Erythroblast (primary cell): ENCODE measurements at regions not wholly inside any gene's neighbourhood (a gene's known extent, or its start where the extent isn't known, plus 50 kb on each side); places are given as distances from the start of the nearest gene placed in this dataset.

Source experiments
- DNase-seq, 2 experiments: peaks; one replicate each; lab custom pipeline; 2025; lab: John Stamatoyannopoulos, UW
- GATA1 ChIP-seq: IDR thresholded peaks from 2 replicates; pipeline ENCODE4 v1.6.1; 2011; ENCODE audit warnings: low read depth, mild to moderate bottlenecking, control low read depth, low read length, moderate library complexity
- POLR2A ChIP-seq: IDR thresholded peaks from 2 replicates; pipeline ENCODE4 v1.6.1; 2011; ENCODE audit warnings: mild to moderate bottlenecking, low read length

DNA sequence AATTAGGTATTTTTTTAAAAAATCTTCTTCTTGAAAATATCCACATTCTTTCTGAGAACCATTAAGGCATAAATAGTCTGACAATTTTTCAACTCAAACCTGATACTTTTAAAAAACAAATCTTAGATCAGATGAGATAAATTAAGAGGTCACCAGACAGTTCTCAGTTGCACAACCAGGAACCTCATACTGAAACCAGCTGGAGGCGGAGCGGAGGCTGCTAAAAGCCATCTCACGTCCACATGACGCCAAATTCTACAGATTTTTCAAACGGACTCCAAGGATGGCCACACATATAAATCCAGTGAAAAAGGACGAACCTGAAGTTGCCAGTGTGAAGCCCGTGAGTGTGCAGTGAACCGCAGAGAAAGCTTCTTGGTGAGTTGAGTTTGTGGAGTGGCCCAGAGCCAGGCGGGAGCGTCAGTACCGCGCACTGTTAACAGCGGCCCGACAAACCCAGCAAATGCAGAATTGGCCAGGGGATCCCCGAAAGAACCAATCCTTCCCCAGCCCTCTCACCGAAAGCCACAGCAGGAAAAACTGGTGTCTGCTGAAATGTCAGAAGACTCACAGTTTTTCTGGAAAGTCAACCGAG, 53.1 kb upstream of the BBS5 start:
- TF ChIP-seq POLR2A: no peak
- TF ChIP-seq GATA1: no peak
- no peak for DNase-seq

DNA sequence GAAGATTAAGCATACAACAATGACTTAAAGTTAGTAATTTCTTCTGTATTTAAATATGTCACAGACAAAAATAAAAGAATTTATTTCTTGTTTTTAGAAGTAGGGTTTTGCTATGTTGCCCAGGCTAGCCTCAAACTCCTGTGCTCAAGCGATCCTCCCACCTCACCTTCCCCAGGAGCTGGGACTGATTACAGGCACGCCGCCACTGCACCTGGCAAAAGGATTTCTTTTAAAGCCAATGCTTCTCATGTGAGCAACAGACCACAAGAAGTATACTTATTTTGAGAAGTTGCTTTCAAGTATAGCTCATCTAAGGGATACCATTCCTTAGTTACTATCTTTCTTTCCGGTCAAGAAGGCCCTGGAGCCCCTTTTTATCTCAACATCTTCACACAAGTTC, 57.2 kb upstream of the BBS5 start:
- DNase-seq: no peak
- TF ChIP-seq GATA1: no peak
- TF ChIP-seq POLR2A: no peak

DNA sequence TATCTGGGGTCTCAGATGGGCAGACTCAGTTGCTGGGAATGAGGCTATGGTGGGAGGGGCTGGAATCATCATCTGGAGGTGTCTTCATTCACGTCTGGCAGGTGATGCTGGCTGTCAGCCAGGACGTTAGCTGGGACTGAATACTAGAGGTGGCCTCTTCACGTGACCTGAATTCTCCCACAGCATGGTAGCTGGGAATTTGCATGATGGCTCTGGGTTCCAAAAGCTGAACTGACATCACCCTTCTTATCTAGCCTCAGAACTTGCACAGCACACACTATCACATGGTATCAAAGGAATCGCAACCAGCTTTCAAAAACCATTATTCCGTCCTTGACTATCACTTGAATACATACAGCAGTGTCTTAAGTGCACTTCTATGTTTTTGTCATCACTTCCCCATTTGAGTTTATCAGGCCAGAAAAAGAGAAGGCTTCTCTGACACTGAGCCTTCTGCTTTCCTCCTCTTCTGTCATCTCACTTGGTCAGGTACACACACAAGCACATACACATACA, 53.0 kb upstream of the LRP2 start:
- TF ChIP-seq POLR2A: no peak
- DNase-seq: peak in 1 of 2 experiments; percentile 33
